Loucy (cell line): ENCODE measurements at regions not wholly inside any gene's neighbourhood (a gene's known extent, or its start where the extent isn't known, plus 50 kb on each side); places are given as distances from the start of the nearest gene placed in this dataset.

Source experiments
- H2AFZ ChIP-seq: fragments of 200-600 bp; sonication (generic); 2 replicates; pipeline ENCODE4 v1.6.0; 2016; ENCODE audit warnings: antibody characterized with exemption, mild to moderate bottlenecking, low read length, moderate library complexity
- H3F3A ChIP-seq: fragments of 200-600 bp; 2 replicates; pipeline ENCODE4 v1.6.0; 2016; ENCODE audit warnings: antibody characterized with exemption, low read depth, mild to moderate bottlenecking
- H3K27me3 ChIP-seq: fragments of 200-600 bp; sonication (generic); 2 replicates; pipeline ENCODE4 v1.6.1; 2014; ENCODE audit warnings: low read length, mild to moderate bottlenecking; ENCODE audit not compliant: insufficient read depth, poor library complexity, severe bottlenecking
- H3K36me3 ChIP-seq: fragments of 200-600 bp; sonication (generic); 2 replicates; pipeline ENCODE4 v1.6.1; 2016; ENCODE audit warnings: low read length; ENCODE audit not compliant: insufficient read depth
- H3K4me1 ChIP-seq: fragments of 200-600 bp; sonication (generic); 2 replicates; pipeline ENCODE4 v1.5.1; 2014; ENCODE audit warnings: low read length, mild to moderate bottlenecking; ENCODE audit not compliant: insufficient read depth, poor library complexity, severe bottlenecking
- H3K4me2 ChIP-seq: fragments of 200-600 bp; sonication (generic); 2 replicates; pipeline ENCODE4 v1.6.0; 2014; ENCODE audit warnings: antibody characterized with exemption, low read length, low read depth, mild to moderate bottlenecking; ENCODE audit not compliant: poor library complexity, severe bottlenecking
- H3K4me3 ChIP-seq: fragments of 200-600 bp; sonication (generic); 2 replicates; pipeline ENCODE4 v1.5.1; 2014; ENCODE audit warnings: low read length, mild to moderate bottlenecking, mixed read lengths; ENCODE audit not compliant: poor library complexity, severe bottlenecking
- H3K79me2 ChIP-seq: fragments of 200-600 bp; sonication (generic); 2 replicates; pipeline ENCODE4 v1.6.1; 2014; ENCODE audit warnings: low read length; ENCODE audit not compliant: insufficient read depth
- H3K9ac ChIP-seq: fragments of 200-600 bp; sonication (generic); 2 replicates; pipeline ENCODE4 v1.6.0; 2014; ENCODE audit warnings: mild to moderate bottlenecking, low read depth, low read length, moderate library complexity; ENCODE audit not compliant: poor library complexity, severe bottlenecking
- H3K9me2 ChIP-seq: fragments of 200-600 bp; sonication (generic); replicated peaks from 2 replicates; pipeline ENCODE4 v1.6.1; 2016; ENCODE audit warnings: low read depth, low read length, mixed read lengths
- H3K9me3 ChIP-seq: fragments of 200-600 bp; sonication (generic); 2 replicates; pipeline ENCODE4 v1.6.1; 2014; ENCODE audit warnings: mild to moderate bottlenecking, antibody characterized with exemption, low read length, low read depth; ENCODE audit not compliant: insufficient read depth
- H4K20me1 ChIP-seq: fragments of 200-600 bp; sonication (generic); 2 replicates; pipeline ENCODE4 v1.6.0; 2014; ENCODE audit warnings: antibody characterized with exemption, low read length, mild to moderate bottlenecking; ENCODE audit not compliant: insufficient read depth, poor library complexity, severe bottlenecking
- CTCF ChIP-seq: fragments of 200-600 bp; sonication (generic); conservative IDR thresholded peaks from 2 replicates; pipeline ENCODE4 v1.5.1; 2014; ENCODE audit warnings: mild to moderate bottlenecking, antibody characterized with exemption, low read length
- EZH2phosphoT487 ChIP-seq: fragments of 200-600 bp; IDR thresholded peaks from 2 replicates; pipeline ENCODE4 v1.6.1; 2018; ENCODE audit warnings: antibody characterized with exemption, mild to moderate bottlenecking, moderate library complexity, borderline replicate concordance

GRCh38 chr7:115748123-115748738 lies 282.3 kb downstream of the TFEC start:
- no peaks in the 10 kb centered on the region for H3K79me2 ChIP-seq
- no peak overlapping the region for H2AFZ ChIP-seq
- no peak overlapping the region for H3K4me2 ChIP-seq
- no peaks in the 10 kb centered on the region for H3K27me3 ChIP-seq
- no peak overlapping the region for H3K9ac ChIP-seq
- no peaks in the 10 kb centered on the region for H3F3A ChIP-seq
- no peaks in the 10 kb centered on the region for H3K4me1 ChIP-seq
- 0 out of 2 replicates have a peak, but pooled peaks cover 4% of the 10 kb centered on the region for H3K9me2 ChIP-seq
- TF ChIP-seq CTCF (peak; percentile 38), EZH2phosphoT487 (no peak)
- no peaks in the 10 kb centered on the region for H3K36me3 ChIP-seq
- H3K9me3 ChIP-seq, result no peaks in the 10 kb centered on the region
- no peak overlapping the region for H3K4me3 ChIP-seq
- no peaks in the 10 kb centered on the region for H4K20me1 ChIP-seq

- H3K4me3 ChIP-seq, result no peak overlapping the region
- H3K4me2 ChIP-seq, result no peak overlapping the region
- no peak overlapping the region for H2AFZ ChIP-seq
Measured at GRCh38 chr7:115747174-115747573, 283.4 kb downstream of the TFEC start.

GRCh38 chr7:115740043-115740442 lies 290.5 kb downstream of the TFEC start:
- Histone ChIP-seq H3K9ac (no peak overlapping the region), H3K9me2 (0 out of 2 replicates have a peak, but pooled peaks cover 4% of the 10 kb centered on the region), H3K79me2 (no peaks in the 10 kb centered on the region), H3K4me3 (no peak overlapping the region), H3F3A (no peaks in the 10 kb centered on the region), H3K4me2 (no peak overlapping the region), H3K27me3 (no peaks in the 10 kb centered on the region), H3K4me1 (no peaks in the 10 kb centered on the region), H4K20me1 (no peaks in the 10 kb centered on the region), H3K36me3 (no peaks in the 10 kb centered on the region), H2AFZ (no peak overlapping the region), H3K9me3 (no peaks in the 10 kb centered on the region)
- no peak for TF ChIP-seq EZH2phosphoT487
- no peak for TF ChIP-seq CTCF

More at GRCh38 chr7:115747174-115747573, 283.4 kb downstream of the TFEC start:
- H3K9me3 ChIP-seq, result no peaks in the 10 kb centered on the region
- no peaks in the 10 kb centered on the region for H4K20me1 ChIP-seq
- no peaks in the 10 kb centered on the region for H3K79me2 ChIP-seq
- no peak for TF ChIP-seq EZH2phosphoT487
- TF ChIP-seq CTCF, result no peak
- H3K9ac ChIP-seq, result no peak overlapping the region
- H3K9me2 ChIP-seq, result 0 out of 2 replicates have a peak, but pooled peaks cover 4% of the 10 kb centered on the region
- no peaks in the 10 kb centered on the region for H3K4me1 ChIP-seq
- H3F3A ChIP-seq, result no peaks in the 10 kb centered on the region
- no peaks in the 10 kb centered on the region for H3K27me3 ChIP-seq
- H3K36me3 ChIP-seq, result no peaks in the 10 kb centered on the region
